IMR-90 (cell line): ENCODE measurements at regions not wholly inside any gene's neighbourhood (a gene's known extent, or its start where the extent isn't known, plus 50 kb on each side); places are given as distances from the start of the nearest gene placed in this dataset.

Experiments
- ATAC-seq: fragments of 200-7000 bp; cut with Tn5 transposase; 2 replicates; pipeline ENCODE4 v1.9.1; 2020; ENCODE audit warnings: low read depth, mild to moderate bottlenecking, moderate library complexity
- BruUV-seq: library from RNA; stranded (reverse); fragments of 400-500 nt; replicated peaks from 2 replicates; lab custom pipeline; 2021; lab: Mats Ljungman, UMichigan
- CTCF ChIA-PET: fragments of 300-600 bp; formaldehyde crosslinking; extraction: SDS; loops from one replicate; lab custom pipeline; 2021; ENCODE audit warnings: antibody characterized with exemption; lab: Yijun Ruan, JAX
- POLR2A ChIA-PET: fragments of 300-600 bp; sonication (Branson Sonifier 250); formaldehyde crosslinking; loops from one replicate; lab custom pipeline; 2022; ENCODE audit warnings: antibody characterized with exemption; ENCODE audit not compliant: unreplicated experiment; lab: Charles Lee
- DNase-seq: peaks from one replicate; pipeline ENCODE4 v3.0.0; 2013
- H2AFZ ChIP-seq: replicated peaks from 2 replicates; pipeline ENCODE3; 2013; ENCODE audit warnings: low read length, mild to moderate bottlenecking; ENCODE audit not compliant: poor library complexity
- H2AK5ac ChIP-seq: 2 replicates; pipeline ENCODE4 v1.6.1; 2013; ENCODE audit warnings: low read depth, low read length, inconsistent platforms
- H2AK9ac ChIP-seq: replicated peaks from 2 replicates; pipeline ENCODE3; 2013; ENCODE audit warnings: mild to moderate bottlenecking, low read depth, low read length, moderate library complexity; ENCODE audit not compliant: poor library complexity
- H2BK120ac ChIP-seq: 2 replicates; pipeline ENCODE4 v1.6.1; 2013; ENCODE audit warnings: low read depth, low read length, inconsistent platforms
- H2BK15ac ChIP-seq: 3 replicates; pipeline ENCODE4 v1.6.1; 2013; ENCODE audit warnings: low read depth, low read length, inconsistent platforms
- H2BK20ac ChIP-seq: 2 replicates; pipeline ENCODE4 v1.6.1; 2013; ENCODE audit warnings: low read depth, mild to moderate bottlenecking, inconsistent platforms, low read length, moderate library complexity
- H2BK5ac ChIP-seq: 2 replicates; pipeline ENCODE4 v1.6.1; 2013; ENCODE audit warnings: mild to moderate bottlenecking, low read depth, low read length, inconsistent platforms; ENCODE audit not compliant: poor library complexity, severe bottlenecking
- H3K14ac ChIP-seq: replicated peaks from 2 replicates; pipeline ENCODE4 v1.6.1; 2013; ENCODE audit warnings: low read depth, low read length, inconsistent platforms
- H3K18ac ChIP-seq: 2 replicates; pipeline ENCODE4 v1.6.1; 2013; ENCODE audit warnings: low read depth, low read length, control low read depth
- H3K23ac ChIP-seq: 2 replicates; pipeline ENCODE4 v1.6.1; 2013; ENCODE audit warnings: low read depth, low read length, inconsistent platforms
- H3K27ac ChIP-seq: 2 replicates; pipeline ENCODE4 v1.5.1; 2013; ENCODE audit warnings: mild to moderate bottlenecking, control low read depth, low read length; ENCODE audit not compliant: insufficient read depth
- H3K27me3 ChIP-seq: 2 replicates; pipeline ENCODE4 v1.6.1; 2013; ENCODE audit warnings: low read length; ENCODE audit not compliant: control insufficient read depth, insufficient read depth
- H3K36me3 ChIP-seq: 2 replicates; pipeline ENCODE4 v1.6.1; 2013; ENCODE audit warnings: low read length, mixed read lengths; ENCODE audit not compliant: control insufficient read depth, insufficient read depth
- H3K4ac ChIP-seq: 2 replicates; pipeline ENCODE4 v1.6.1; 2013; ENCODE audit warnings: low read depth, low read length, inconsistent platforms
- H3K4me1 ChIP-seq: 2 replicates; pipeline ENCODE4 v1.6.1; 2013; ENCODE audit warnings: low read length, mixed read lengths; ENCODE audit not compliant: control insufficient read depth, insufficient read depth
- H3K4me2 ChIP-seq: 2 replicates; pipeline ENCODE4 v1.6.1; 2013; ENCODE audit warnings: low read depth, mild to moderate bottlenecking, control low read depth, low read length, moderate library complexity
- H3K4me3 ChIP-seq: 2 replicates; pipeline ENCODE4 v1.5.1; 2013; ENCODE audit warnings: low read depth, mild to moderate bottlenecking, control low read depth, low read length, moderate library complexity; ENCODE audit not compliant: insufficient read depth
- H3K56ac ChIP-seq: 2 replicates; pipeline ENCODE4 v1.6.1; 2013; ENCODE audit warnings: low read length, inconsistent platforms; ENCODE audit not compliant: insufficient read depth; ENCODE audit errors: extremely low read depth
- H3K79me1 ChIP-seq, 2 experiments: 2 replicates each; pipeline ENCODE4 v1.6.1; 2013; ENCODE audit warnings: low read length in 2 of 2, inconsistent platforms in 1 of 2, low read depth in 1 of 2
- H3K9ac ChIP-seq: 2 replicates; pipeline ENCODE4 v1.6.1; 2013; ENCODE audit warnings: low read depth, low read length, control low read depth
- H3K9me1 ChIP-seq: 2 replicates; pipeline ENCODE4 v1.6.1; 2013; ENCODE audit warnings: low read length, inconsistent platforms; ENCODE audit not compliant: insufficient read depth
- H3K9me3 ChIP-seq: 2 replicates; pipeline ENCODE4 v1.6.1; 2013; ENCODE audit warnings: low read length; ENCODE audit not compliant: control insufficient read depth, insufficient read depth
- H4K20me1 ChIP-seq: 2 replicates; pipeline ENCODE4 v1.6.1; 2013; ENCODE audit warnings: low read length, inconsistent platforms; ENCODE audit not compliant: insufficient read depth
- H4K5ac ChIP-seq: 2 replicates; pipeline ENCODE4 v1.6.1; 2013; ENCODE audit warnings: mild to moderate bottlenecking, low read depth, low read length, control low read depth
- H4K8ac ChIP-seq, 2 experiments: 2 replicates each; pipeline ENCODE4 v1.6.1; 2013; ENCODE audit warnings: low read depth in 2 of 2, low read length in 2 of 2, control low read depth in 1 of 2, inconsistent platforms in 1 of 2
- H4K91ac ChIP-seq: 2 replicates; pipeline ENCODE4 v1.6.1; 2013; ENCODE audit warnings: low read depth, low read length, inconsistent platforms; ENCODE audit not compliant: insufficient read depth
- CHD1 ChIP-seq: IDR thresholded peaks from 2 replicates; pipeline ENCODE4 v1.6.1; 2012; ENCODE audit warnings: low read depth, low read length, improper control_type of control experiment
- WGBS, 2 experiments: methylation state at CpG; one replicate each; pipeline versions ENCODE4 v1.1.5 to v1.1.7; 2013; ENCODE audit warnings: missing lambda C conversion rate in 2 of 2; ENCODE audit not compliant: insufficient read length in 1 of 2; ENCODE audit errors: extremely low coverage in 2 of 2; 5-methylcytosine and 5-hydroxymethylcytosine counted together
- dilution Hi-C: fragments of 300-500 bp; cut with HindIII; formaldehyde crosslinking; loops from one replicate; pipeline ENCODE4 v1.14.3; 2018; ENCODE audit warnings: low sequenced_read_pairs; ENCODE audit not compliant: unreplicated experiment
- in situ Hi-C: fragments of 300-500 bp; cut with MboI; formaldehyde crosslinking; loops from 3 replicates; pipeline ENCODE4 v1.14.3; 2019; ENCODE audit warnings: low sequenced_read_pairs, inconsistent platforms, mixed read lengths
- intact Hi-C: fragments of 100-400 bp; cut with micrococcal nuclease; formaldehyde crosslinking; loops from 2 replicates; pipeline ENCODE4 v1.10.0; 2022

GRCh38 chr3:6078436-6078835, 782.5 kb upstream of the GRM7 start:
- no peak overlapping the region for H3K14ac ChIP-seq
- dilution Hi-C loops: no loop called here
- H2BK15ac ChIP-seq: no peak overlapping the region
- CTCF ChIA-PET: no interaction called here
- no peak overlapping the region for H2AK9ac ChIP-seq
- no peaks in the 10 kb centered on the region for H3K27me3 ChIP-seq
- H3K27ac ChIP-seq: no peak overlapping the region
- H3K18ac ChIP-seq: no peak overlapping the region
- H3K4ac ChIP-seq: no peak overlapping the region
- DNase-seq (no peak), ATAC-seq (no peak)
- in situ Hi-C loops: no loop called here
- H3K79me1 ChIP-seq: no peaks in the 10 kb centered on the region
- POLR2A ChIA-PET: no interaction called here
- no peak overlapping the region for H3K56ac ChIP-seq
- no peak overlapping the region for H4K91ac ChIP-seq
- no peak overlapping the region for H3K4me2 ChIP-seq
- H3K36me3 ChIP-seq: no peaks in the 10 kb centered on the region
- no peak overlapping the region for H2BK5ac ChIP-seq
- no CpG with 5 or more reads among the region's 4 CpGs for whole genome bisulfite sequencing, 2 experiments
- H3K4me3 ChIP-seq: no peak overlapping the region
- no peaks in the 10 kb centered on the region for H3K4me1 ChIP-seq
- no peak overlapping the region for H2AFZ ChIP-seq
- no peak overlapping the region for H4K8ac ChIP-seq
- H3K9me1 ChIP-seq: no peaks in the 10 kb centered on the region
- BruUV-seq: no TSS peak
- peaks cover 7% of the 10 kb centered on the region for H3K9me3 ChIP-seq
- TF ChIP-seq CHD1: no peak
- H4K5ac ChIP-seq: no peak overlapping the region
- intact Hi-C loops: no loop called here
- H3K9ac ChIP-seq: no peak overlapping the region
- no peak overlapping the region for H2AK5ac ChIP-seq
- no peaks in the 10 kb centered on the region for H4K20me1 ChIP-seq
- no peak overlapping the region for H3K23ac ChIP-seq
- no peak overlapping the region for H2BK20ac ChIP-seq
- H2BK120ac ChIP-seq: no peak overlapping the region
